BE2C (cell line): ENCODE measurements at regions not wholly inside any gene's neighbourhood (a gene's known extent, or its start where the extent isn't known, plus 50 kb on each side); places are given as distances from the start of the nearest gene placed in this dataset.

ENCODE experiments used
- DNase-seq: peaks from one replicate; pipeline ENCODE4 v3.0.0-alpha.2; 2020
- H3K27me3 ChIP-seq: fragments of 250-450 bp; sonication (Bioruptor Pico); 2 replicates; pipeline ENCODE4 v1.5.1; 2020; ENCODE audit warnings: mild to moderate bottlenecking
- H3K36me3 ChIP-seq: fragments of 250-450 bp; sonication (Bioruptor Pico); 2 replicates; pipeline ENCODE4 v1.5.1; 2020; ENCODE audit warnings: mild to moderate bottlenecking
- H3K4me1 ChIP-seq: fragments of 250-450 bp; sonication (Bioruptor Pico); 2 replicates; pipeline ENCODE4 v1.5.1; 2020
- H3K4me3 ChIP-seq: 2 replicates; pipeline ENCODE4 v1.5.1; 2011; ENCODE audit warnings: low read depth, low read length
- H3K9me3 ChIP-seq: fragments of 250-450 bp; sonication (Bioruptor Pico); 2 replicates; pipeline ENCODE4 v1.5.1; 2020
- CTCF ChIP-seq: IDR thresholded peaks from 2 replicates; pipeline ENCODE4 v1.5.1; 2012; ENCODE audit warnings: mild to moderate bottlenecking, low read depth, low read length

GRCh38 chr6:165835410-165835851 is 172.4 kb upstream of the PDE10A start:
- no peak for TF ChIP-seq CTCF
- H3K9me3 ChIP-seq = no peaks in the 10 kb centered on the region
- no peak overlapping the region for H3K4me3 ChIP-seq
- H3K36me3 ChIP-seq = no peaks in the 10 kb centered on the region
- no peaks in the 10 kb centered on the region for H3K27me3 ChIP-seq
- H3K4me1 ChIP-seq = no peaks in the 10 kb centered on the region
- DNase-seq = no peak

DNA sequence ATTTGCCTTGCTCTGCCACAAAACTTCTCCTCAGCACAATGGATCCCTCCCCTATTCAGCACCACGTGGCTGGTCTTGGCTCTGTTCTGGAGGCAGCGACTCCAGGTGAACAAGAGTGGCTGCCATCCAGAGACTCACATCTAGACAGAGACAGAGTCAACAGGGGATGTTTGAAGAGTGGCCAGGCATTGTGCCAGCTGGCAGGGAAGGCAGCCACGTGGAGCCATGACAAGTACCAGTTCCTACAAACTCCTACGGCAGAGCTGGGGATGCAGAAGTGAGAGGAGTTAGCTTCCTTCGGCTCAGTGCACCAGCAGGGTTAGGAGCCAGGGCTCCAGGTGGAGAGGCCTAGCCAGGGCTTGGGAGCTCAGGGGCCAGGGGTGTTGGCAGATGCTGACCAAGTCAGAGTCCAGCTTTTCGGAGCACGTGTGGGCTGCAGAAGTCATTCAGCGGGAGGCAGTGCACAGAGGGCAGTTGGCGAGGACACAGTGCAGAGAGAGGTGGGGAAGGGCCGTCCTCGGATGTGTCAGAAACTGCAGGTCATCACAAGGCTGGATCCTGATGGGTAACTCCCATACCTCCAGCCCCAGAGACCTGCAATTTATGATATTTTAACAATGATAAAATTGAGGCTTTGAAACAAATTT is 171.7 kb upstream of the PDE10A start:
- Histone ChIP-seq H3K9me3 (no peaks in the 10 kb centered on the region), H3K4me3 (no peak overlapping the region), H3K36me3 (no peaks in the 10 kb centered on the region), H3K4me1 (no peaks in the 10 kb centered on the region), H3K27me3 (no peaks in the 10 kb centered on the region)
- TF ChIP-seq CTCF = no peak
- no peak for DNase-seq

DNA sequence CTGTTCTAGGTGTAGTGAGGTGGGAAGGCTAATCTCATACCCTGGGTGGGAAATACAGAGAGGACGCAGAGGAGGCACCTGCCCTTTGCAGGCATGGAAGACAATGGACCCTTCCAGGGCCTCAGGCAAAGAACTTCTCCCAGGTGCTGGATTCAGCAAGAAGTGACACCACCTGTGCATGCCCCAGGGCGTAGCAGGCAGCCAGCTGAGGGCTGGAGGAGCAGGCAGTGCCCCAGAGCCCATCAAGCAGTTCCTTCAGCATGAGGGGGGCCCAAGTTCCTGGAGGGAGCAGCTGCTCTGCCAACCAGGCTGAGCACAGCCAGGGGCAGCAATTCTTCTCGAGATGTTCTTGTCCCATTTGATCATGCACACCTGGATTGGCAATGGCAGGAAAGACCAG is 170.3 kb upstream of the PDE10A start:
- Histone ChIP-seq H3K36me3 (no peaks in the 10 kb centered on the region), H3K4me1 (no peaks in the 10 kb centered on the region), H3K4me3 (no peak overlapping the region), H3K27me3 (no peaks in the 10 kb centered on the region), H3K9me3 (no peaks in the 10 kb centered on the region)
- TF ChIP-seq CTCF = no peak
- DNase-seq = no peak

GRCh38 chr6:165831812-165832510 is 168.9 kb upstream of the PDE10A start:
- H3K27me3 ChIP-seq = no peaks in the 10 kb centered on the region
- H3K36me3 ChIP-seq = no peaks in the 10 kb centered on the region
- H3K4me1 ChIP-seq = no peaks in the 10 kb centered on the region
- DNase-seq = no peak
- no peaks in the 10 kb centered on the region for H3K9me3 ChIP-seq
- no peak for TF ChIP-seq CTCF
- no peak overlapping the region for H3K4me3 ChIP-seq

GRCh38 chr6:165830761-165831160 is 167.7 kb upstream of the PDE10A start:
- Histone ChIP-seq H3K9me3 (no peaks in the 10 kb centered on the region), H3K4me3 (no peak overlapping the region), H3K27me3 (no peaks in the 10 kb centered on the region), H3K4me1 (no peaks in the 10 kb centered on the region), H3K36me3 (no peaks in the 10 kb centered on the region)
- no peak for TF ChIP-seq CTCF
- no peak for DNase-seq

- no peak overlapping the region for H3K4me3 ChIP-seq
- no peak for DNase-seq
- TF ChIP-seq CTCF = no peak
- H3K27me3 ChIP-seq = no peaks in the 10 kb centered on the region
- no peaks in the 10 kb centered on the region for H3K36me3 ChIP-seq
- H3K4me1 ChIP-seq = no peaks in the 10 kb centered on the region
- no peaks in the 10 kb centered on the region for H3K9me3 ChIP-seq
These were observed 166.3 kb upstream of the PDE10A start for GRCh38 chr6:165829376-165829775.
